ENCODE measurements at regions not wholly inside any gene's neighbourhood (a gene's known extent, or its start where the extent isn't known, plus 50 kb on each side); places are given as distances from the start of the nearest gene placed in this dataset.

- TF ChIP-seq, protein P1, sequence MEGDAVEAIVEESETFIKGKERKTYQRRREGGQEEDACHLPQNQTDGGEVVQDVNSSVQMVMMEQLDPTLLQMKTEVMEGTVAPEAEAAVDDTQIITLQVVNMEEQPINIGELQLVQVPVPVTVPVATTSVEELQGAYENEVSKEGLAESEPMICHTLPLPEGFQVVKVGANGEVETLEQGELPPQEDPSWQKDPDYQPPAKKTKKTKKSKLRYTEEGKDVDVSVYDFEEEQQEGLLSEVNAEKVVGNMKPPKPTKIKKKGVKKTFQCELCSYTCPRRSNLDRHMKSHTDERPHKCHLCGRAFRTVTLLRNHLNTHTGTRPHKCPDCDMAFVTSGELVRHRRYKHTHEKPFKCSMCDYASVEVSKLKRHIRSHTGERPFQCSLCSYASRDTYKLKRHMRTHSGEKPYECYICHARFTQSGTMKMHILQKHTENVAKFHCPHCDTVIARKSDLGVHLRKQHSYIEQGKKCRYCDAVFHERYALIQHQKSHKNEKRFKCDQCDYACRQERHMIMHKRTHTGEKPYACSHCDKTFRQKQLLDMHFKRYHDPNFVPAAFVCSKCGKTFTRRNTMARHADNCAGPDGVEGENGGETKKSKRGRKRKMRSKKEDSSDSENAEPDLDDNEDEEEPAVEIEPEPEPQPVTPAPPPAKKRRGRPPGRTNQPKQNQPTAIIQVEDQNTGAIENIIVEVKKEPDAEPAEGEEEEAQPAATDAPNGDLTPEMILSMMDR (IDR thresholded peaks at IDR 0.05; ENCODE audit: low read depth, low read length) = no peak
- TF ChIP-seq EZH2phosphoT487 (IDR thresholded peaks at IDR 0.05; ENCODE audit: low read depth) = no peak
Observed at GRCh38 chr20:50304923-50305635, 114.4 kb downstream of the CEBPB start.
